MM.1S (cell line): ENCODE measurements at regions not wholly inside any gene's neighbourhood (a gene's known extent, or its start where the extent isn't known, plus 50 kb on each side); places are given as distances from the start of the nearest gene placed in this dataset.

ENCODE experiments used
- DNase-seq: peaks from one replicate; pipeline ENCODE4 v3.0.0-alpha.2; 2015
- H2AFZ ChIP-seq: fragments of 300-600 bp; sonication (generic); 2 replicates; pipeline ENCODE4 v1.6.0; 2016; ENCODE audit warnings: antibody characterized with exemption, low read length
- H3F3A ChIP-seq: fragments of 300-600 bp; sonication (generic); 2 replicates; pipeline ENCODE4 v1.6.1; 2016; ENCODE audit warnings: mild to moderate bottlenecking, antibody characterized with exemption, low read length, moderate library complexity, mixed read lengths; ENCODE audit not compliant: insufficient read depth
- H3K27ac ChIP-seq: fragments of 300-600 bp; sonication (generic); 2 replicates; pipeline ENCODE4 v1.5.1; 2016; ENCODE audit warnings: mild to moderate bottlenecking, low read length
- H3K27me3 ChIP-seq: fragments of 300-600 bp; sonication (generic); replicated peaks from 2 replicates; pipeline ENCODE4 v1.6.0; 2016; ENCODE audit warnings: low read length; ENCODE audit not compliant: insufficient read depth
- H3K36me3 ChIP-seq: fragments of 300-600 bp; sonication (generic); replicated peaks from 2 replicates; pipeline ENCODE4 v1.6.1; 2016; ENCODE audit warnings: mild to moderate bottlenecking, low read length, mixed read lengths; ENCODE audit not compliant: insufficient read depth
- H3K4me1 ChIP-seq: fragments of 300-600 bp; sonication (generic); 2 replicates; pipeline ENCODE4 v1.6.1; 2016; ENCODE audit warnings: low read length, mixed read lengths
- H3K4me2 ChIP-seq: fragments of 300-600 bp; sonication (generic); 2 replicates; pipeline ENCODE4 v1.6.0; 2016; ENCODE audit warnings: low read depth, low read length
- H3K4me3 ChIP-seq: fragments of 300-600 bp; sonication (generic); 2 replicates; pipeline ENCODE4 v1.5.1; 2016; ENCODE audit warnings: low read length, mixed read lengths
- H3K79me2 ChIP-seq: fragments of 300-600 bp; sonication (generic); 2 replicates; pipeline ENCODE4 v1.6.1; 2016; ENCODE audit warnings: mixed run types, low read length, mixed read lengths
- H3K9ac ChIP-seq: fragments of 300-600 bp; sonication (generic); 2 replicates; pipeline ENCODE4 v1.6.1; 2016; ENCODE audit warnings: low read length, mixed read lengths
- H3K9me2 ChIP-seq: fragments of 300-600 bp; sonication (generic); replicated peaks from 2 replicates; pipeline ENCODE4 v1.6.1; 2016; ENCODE audit warnings: mild to moderate bottlenecking, low read length, mixed read lengths; ENCODE audit not compliant: insufficient read depth
- H3K9me3 ChIP-seq: fragments of 300-600 bp; sonication (generic); replicated peaks from 2 replicates; pipeline ENCODE4 v1.6.1; 2016; ENCODE audit warnings: mild to moderate bottlenecking, low read length, mixed read lengths; ENCODE audit not compliant: insufficient read depth
- H4K20me1 ChIP-seq: fragments of 300-600 bp; sonication (generic); 2 replicates; pipeline ENCODE4 v1.6.1; 2016; ENCODE audit warnings: mild to moderate bottlenecking, low read length, moderate library complexity, mixed read lengths; ENCODE audit not compliant: insufficient read depth
- EZH2 ChIP-seq: fragments of 300-600 bp; sonication (generic); optimal IDR thresholded peaks from 2 replicates; pipeline ENCODE3; 2017; ENCODE audit warnings: low read depth, mild to moderate bottlenecking, antibody characterized with exemption, low read length, mixed read lengths
- EZH2phosphoT487 ChIP-seq: fragments of 300-600 bp; sonication (generic); IDR thresholded peaks from 2 replicates; pipeline ENCODE4 v1.6.1; 2018; ENCODE audit warnings: antibody characterized with exemption, low read length
- TF ChIP-seq, protein P1 (sequence below): fragments of 300-600 bp; sonication (generic); IDR thresholded peaks from 2 replicates; pipeline ENCODE4 v1.5.1; 2016; ENCODE audit warnings: antibody characterized with exemption, low read length, mixed read lengths

DNA sequence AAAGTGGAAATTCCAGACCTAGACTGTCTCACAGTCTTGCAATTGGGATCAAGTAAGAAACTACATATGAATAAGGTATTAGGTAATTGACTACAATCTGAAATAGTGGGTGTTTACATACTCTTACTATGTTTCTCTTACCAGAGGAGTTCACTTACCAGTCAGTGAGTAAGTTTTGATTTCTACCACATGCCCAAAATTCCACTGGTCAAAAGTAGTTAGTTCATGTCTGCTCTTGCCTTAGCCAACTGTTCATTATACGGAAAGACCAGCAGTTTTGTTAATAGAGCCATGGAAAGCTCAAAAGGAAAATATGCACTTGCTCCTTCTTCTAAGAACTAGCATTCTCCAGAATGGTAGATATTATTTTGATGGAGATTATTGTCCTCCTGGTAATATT is 490.8 kb downstream of the RFC3 start:
- H3K4me2 ChIP-seq, result no peak overlapping the region
- H3K4me1 ChIP-seq, result no peaks in the 10 kb centered on the region
- H3K9me3 ChIP-seq, result no peaks in the 10 kb centered on the region
- H3K27ac ChIP-seq, result no peak overlapping the region
- H3K27me3 ChIP-seq, result no peaks in the 10 kb centered on the region
- H3F3A ChIP-seq, result no peaks in the 10 kb centered on the region
- no peak overlapping the region for H3K9ac ChIP-seq
- no peaks in the 10 kb centered on the region for H3K36me3 ChIP-seq
- no peaks in the 10 kb centered on the region for H4K20me1 ChIP-seq
- H3K9me2 ChIP-seq, result no peaks in the 10 kb centered on the region
- H3K79me2 ChIP-seq, result no peaks in the 10 kb centered on the region
- H2AFZ ChIP-seq, result no peak overlapping the region
- H3K4me3 ChIP-seq, result no peak overlapping the region
- no peak for TF ChIP-seq EZH2phosphoT487
- TF ChIP-seq EZH2, result no peak
- TF ChIP-seq, protein P1, sequence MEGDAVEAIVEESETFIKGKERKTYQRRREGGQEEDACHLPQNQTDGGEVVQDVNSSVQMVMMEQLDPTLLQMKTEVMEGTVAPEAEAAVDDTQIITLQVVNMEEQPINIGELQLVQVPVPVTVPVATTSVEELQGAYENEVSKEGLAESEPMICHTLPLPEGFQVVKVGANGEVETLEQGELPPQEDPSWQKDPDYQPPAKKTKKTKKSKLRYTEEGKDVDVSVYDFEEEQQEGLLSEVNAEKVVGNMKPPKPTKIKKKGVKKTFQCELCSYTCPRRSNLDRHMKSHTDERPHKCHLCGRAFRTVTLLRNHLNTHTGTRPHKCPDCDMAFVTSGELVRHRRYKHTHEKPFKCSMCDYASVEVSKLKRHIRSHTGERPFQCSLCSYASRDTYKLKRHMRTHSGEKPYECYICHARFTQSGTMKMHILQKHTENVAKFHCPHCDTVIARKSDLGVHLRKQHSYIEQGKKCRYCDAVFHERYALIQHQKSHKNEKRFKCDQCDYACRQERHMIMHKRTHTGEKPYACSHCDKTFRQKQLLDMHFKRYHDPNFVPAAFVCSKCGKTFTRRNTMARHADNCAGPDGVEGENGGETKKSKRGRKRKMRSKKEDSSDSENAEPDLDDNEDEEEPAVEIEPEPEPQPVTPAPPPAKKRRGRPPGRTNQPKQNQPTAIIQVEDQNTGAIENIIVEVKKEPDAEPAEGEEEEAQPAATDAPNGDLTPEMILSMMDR, result no peak
- no peak for DNase-seq

DNA sequence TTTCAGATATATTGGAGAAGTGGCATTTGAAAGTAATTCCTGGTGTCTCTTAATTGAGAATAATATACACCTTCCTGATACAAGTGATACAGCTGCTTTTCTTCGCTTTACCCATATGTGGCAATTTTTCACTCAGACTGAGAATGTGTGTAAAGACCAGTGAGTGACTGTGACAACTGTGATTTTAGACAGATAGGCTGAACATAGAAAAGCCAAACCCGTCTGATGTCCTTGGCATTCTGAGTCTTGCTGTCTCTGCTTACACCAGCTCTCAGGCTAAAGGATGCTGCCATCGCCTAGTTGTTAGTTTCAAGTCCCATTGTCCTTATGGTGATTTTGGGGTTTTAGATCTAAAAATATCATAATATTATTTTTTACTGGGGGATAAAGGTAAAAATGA is 492.6 kb downstream of the RFC3 start:
- Histone ChIP-seq H3K9ac (no peak overlapping the region), H2AFZ (no peak overlapping the region), H3K9me2 (no peaks in the 10 kb centered on the region), H4K20me1 (no peaks in the 10 kb centered on the region), H3K9me3 (no peaks in the 10 kb centered on the region), H3K27me3 (no peaks in the 10 kb centered on the region), H3K4me1 (no peaks in the 10 kb centered on the region), H3K79me2 (no peaks in the 10 kb centered on the region), H3K4me2 (no peak overlapping the region), H3K4me3 (no peak overlapping the region), H3K36me3 (no peaks in the 10 kb centered on the region), H3F3A (no peaks in the 10 kb centered on the region), H3K27ac (no peak overlapping the region)
- no peak for DNase-seq
- TF ChIP-seq EZH2 (no peak), EZH2phosphoT487 (no peak)
- TF ChIP-seq, protein P1, result no peak

DNA sequence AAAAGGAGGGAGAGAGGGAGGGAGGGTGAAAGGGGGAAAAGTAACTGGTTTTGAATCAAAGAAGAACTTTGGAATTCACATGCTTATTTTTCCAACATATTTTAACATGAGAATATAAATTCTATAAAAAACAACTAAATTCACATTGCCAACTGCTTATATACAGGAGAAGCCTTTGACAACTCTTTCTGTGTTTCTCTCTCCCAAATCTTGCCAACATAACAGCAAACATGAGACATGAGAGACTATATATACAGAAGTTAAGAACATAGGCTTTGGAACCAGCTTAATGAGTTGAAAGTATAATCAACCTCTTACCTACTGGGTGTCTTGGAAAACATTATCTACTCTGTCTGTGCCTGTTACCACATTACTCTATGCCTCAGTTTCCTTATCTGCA is 493.3 kb downstream of the RFC3 start:
- Histone ChIP-seq H3K36me3 (no peaks in the 10 kb centered on the region), H3K27ac (no peak overlapping the region), H3K79me2 (no peaks in the 10 kb centered on the region), H3F3A (no peaks in the 10 kb centered on the region), H3K9me2 (no peaks in the 10 kb centered on the region), H3K9me3 (no peaks in the 10 kb centered on the region), H3K4me3 (no peak overlapping the region), H3K9ac (no peak overlapping the region), H3K27me3 (no peaks in the 10 kb centered on the region), H4K20me1 (no peaks in the 10 kb centered on the region), H3K4me2 (no peak overlapping the region), H3K4me1 (no peaks in the 10 kb centered on the region), H2AFZ (no peak overlapping the region)
- no peak for DNase-seq
- TF ChIP-seq EZH2phosphoT487 (no peak), EZH2 (no peak)
- TF ChIP-seq, protein P1, result no peak
